IPS-15b (cell line): ENCODE measurements at regions not wholly inside any gene's neighbourhood (a gene's known extent, or its start where the extent isn't known, plus 50 kb on each side); places are given as distances from the start of the nearest gene placed in this dataset.
"Not testable (repeated sequence)": the region's sequence is repeated elsewhere in the genome, so short reads cannot be mapped to it uniquely, and the experiment has no call there.

Experiments used
- H3K27me3 ChIP-seq: one replicate; pipeline ENCODE4 v1.6.1; 2013; ENCODE audit warnings: low read length; ENCODE audit not compliant: control insufficient read depth, insufficient read depth
- H3K36me3 ChIP-seq: one replicate; pipeline ENCODE4 v1.6.1; 2013; ENCODE audit warnings: low read length; ENCODE audit not compliant: control insufficient read depth, insufficient read depth
- H3K4me1 ChIP-seq: one replicate; pipeline ENCODE4 v1.6.1; 2013; ENCODE audit warnings: mild to moderate bottlenecking, low read length; ENCODE audit not compliant: control insufficient read depth, insufficient read depth
- H3K4me3 ChIP-seq: one replicate; pipeline ENCODE4 v1.5.1; 2013; ENCODE audit warnings: low read depth, low read length
- H3K9ac ChIP-seq: one replicate; pipeline ENCODE4 v1.6.1; 2013; ENCODE audit warnings: low read depth, mild to moderate bottlenecking, low read length
- H3K9me3 ChIP-seq: one replicate; pipeline ENCODE4 v1.6.1; 2013; ENCODE audit warnings: mild to moderate bottlenecking, low read length; ENCODE audit not compliant: control insufficient read depth, insufficient read depth

GRCh38 chr6:6942831-6943230 lies 164.9 kb upstream of the RREB1 start:
- H3K27me3 ChIP-seq = no peaks in the 10 kb centered on the region
- no peak overlapping the region for H3K4me3 ChIP-seq
- no peak overlapping the region for H3K9ac ChIP-seq
- peaks cover 2% of the 10 kb centered on the region for H3K4me1 ChIP-seq
- H3K9me3 ChIP-seq = no peaks in the 10 kb centered on the region
- H3K36me3 ChIP-seq = no peaks in the 10 kb centered on the region

DNA sequence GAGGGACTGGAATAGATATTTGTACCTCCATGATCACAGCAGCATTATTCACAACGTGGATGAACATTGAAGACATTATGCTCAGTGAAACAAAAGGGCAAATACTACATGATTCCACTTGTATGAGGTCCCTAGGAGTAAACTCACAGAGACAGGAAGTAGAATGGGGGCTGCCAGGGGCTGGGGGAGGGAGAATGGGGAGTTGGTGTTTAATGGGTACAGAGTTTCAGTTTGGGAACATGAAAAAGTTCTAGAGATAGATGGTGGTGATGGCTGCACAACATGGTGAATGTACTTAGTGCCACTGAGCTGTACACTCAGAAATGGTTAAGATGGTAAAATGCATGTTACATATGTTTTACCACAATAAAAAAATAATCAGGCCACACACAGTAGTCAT lies 164.3 kb upstream of the RREB1 start:
- Histone ChIP-seq H3K4me3 (no peak overlapping the region), H3K27me3 (no peaks in the 10 kb centered on the region), H3K4me1 (peaks cover 2% of the 10 kb centered on the region), H3K9ac (no peak overlapping the region), H3K36me3 (no peaks in the 10 kb centered on the region), H3K9me3 (no peaks in the 10 kb centered on the region)

- no peaks in the 10 kb centered on the region for H3K36me3 ChIP-seq
- no peaks in the 10 kb centered on the region for H3K27me3 ChIP-seq
- peaks cover 2% of the 10 kb centered on the region for H3K4me1 ChIP-seq
- H3K4me3 ChIP-seq = no peak overlapping the region
- no peaks in the 10 kb centered on the region for H3K9me3 ChIP-seq
- H3K9ac ChIP-seq = no peak overlapping the region
These were observed 161.3 kb upstream of the RREB1 start for GRCh38 chr6:6946206-6947155.

DNA sequence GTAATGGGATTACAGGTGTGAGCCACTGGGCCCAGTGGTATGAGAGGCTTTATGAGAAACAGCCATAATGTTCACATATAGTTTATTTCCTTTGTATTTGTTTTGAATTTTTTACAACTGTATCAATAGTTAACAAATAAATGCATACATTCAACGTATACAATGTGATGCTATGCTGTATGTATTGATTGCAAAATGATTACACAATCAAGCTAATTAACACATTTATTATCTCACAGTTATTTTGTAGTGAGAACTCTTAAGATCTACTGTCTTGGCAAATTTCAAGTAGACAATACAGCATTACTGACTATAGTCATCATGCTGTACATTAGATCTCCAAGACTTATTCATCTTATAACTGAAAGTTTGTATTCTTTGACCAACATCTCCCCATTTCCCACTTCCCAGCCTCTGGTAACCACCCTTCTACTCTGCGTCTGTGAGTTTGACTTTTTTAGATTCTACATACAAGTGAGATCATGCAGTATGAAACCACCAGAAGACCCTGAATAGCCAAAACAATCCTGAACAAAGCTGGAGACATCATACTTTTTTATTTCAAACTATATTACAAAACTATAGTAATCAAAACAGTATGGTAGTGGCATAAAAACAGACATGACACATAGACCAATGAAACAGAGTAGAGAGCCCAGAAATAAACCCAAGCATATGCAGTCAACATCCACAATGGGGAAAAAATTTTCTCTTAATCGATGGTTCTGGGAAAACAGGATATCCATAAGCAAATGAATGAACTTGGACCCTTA lies 157.2 kb upstream of the RREB1 start:
- no peaks in the 10 kb centered on the region for H3K36me3 ChIP-seq
- no peak overlapping the region for H3K9ac ChIP-seq
- H3K4me1 ChIP-seq = peaks cover 2% of the 10 kb centered on the region
- H3K9me3 ChIP-seq = no peaks in the 10 kb centered on the region
- no peaks in the 10 kb centered on the region for H3K27me3 ChIP-seq
- H3K4me3 ChIP-seq = no peak overlapping the region

DNA sequence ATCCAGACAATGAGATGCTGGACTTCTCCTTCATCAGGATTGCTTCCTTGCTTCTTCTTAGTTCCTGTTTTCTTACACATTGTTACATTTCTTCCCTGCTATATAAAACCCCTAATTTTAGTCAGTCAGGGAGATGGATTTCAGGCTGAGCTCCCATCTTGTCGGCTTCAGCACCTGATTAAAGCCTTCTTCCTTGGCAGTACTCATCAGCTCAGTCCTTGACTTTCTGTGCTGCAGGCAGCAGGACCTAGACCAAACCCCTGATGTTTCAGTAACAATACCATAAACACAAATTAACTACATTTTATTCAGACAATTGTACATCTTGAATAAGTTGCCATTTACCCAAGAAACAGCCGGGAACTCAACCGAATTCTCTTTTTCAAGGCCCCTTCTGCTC lies 156.4 kb upstream of the RREB1 start:
- peaks cover 1% of the 10 kb centered on the region for H3K4me1 ChIP-seq
- H3K36me3 ChIP-seq = no peaks in the 10 kb centered on the region
- no peak overlapping the region for H3K4me3 ChIP-seq
- H3K9me3 ChIP-seq = no peaks in the 10 kb centered on the region
- H3K9ac ChIP-seq = no peak overlapping the region
- no peaks in the 10 kb centered on the region for H3K27me3 ChIP-seq

DNA sequence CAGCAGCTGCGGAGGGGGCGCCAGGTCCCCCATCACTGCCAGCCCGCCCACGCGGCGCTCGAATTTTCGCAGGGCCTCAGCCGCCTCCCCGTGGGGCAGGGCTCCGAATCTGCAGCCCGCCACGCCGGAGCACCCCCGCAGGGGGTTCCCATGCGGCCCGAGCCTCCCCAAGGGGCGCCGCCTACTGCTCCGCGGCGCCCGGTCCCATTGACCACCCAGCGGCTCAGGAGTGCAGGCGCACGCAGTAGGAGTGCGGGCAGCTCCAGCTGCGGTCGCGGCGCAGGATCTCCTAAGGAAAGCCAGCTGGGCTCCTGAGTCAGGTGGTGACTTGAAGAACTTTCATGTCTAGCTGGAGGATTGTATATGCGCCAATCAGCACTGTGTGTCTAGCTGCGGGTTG lies 155.3 kb upstream of the RREB1 start:
- no peak overlapping the region for H3K4me3 ChIP-seq
- no peaks in the 10 kb centered on the region for H3K4me1 ChIP-seq

DNA sequence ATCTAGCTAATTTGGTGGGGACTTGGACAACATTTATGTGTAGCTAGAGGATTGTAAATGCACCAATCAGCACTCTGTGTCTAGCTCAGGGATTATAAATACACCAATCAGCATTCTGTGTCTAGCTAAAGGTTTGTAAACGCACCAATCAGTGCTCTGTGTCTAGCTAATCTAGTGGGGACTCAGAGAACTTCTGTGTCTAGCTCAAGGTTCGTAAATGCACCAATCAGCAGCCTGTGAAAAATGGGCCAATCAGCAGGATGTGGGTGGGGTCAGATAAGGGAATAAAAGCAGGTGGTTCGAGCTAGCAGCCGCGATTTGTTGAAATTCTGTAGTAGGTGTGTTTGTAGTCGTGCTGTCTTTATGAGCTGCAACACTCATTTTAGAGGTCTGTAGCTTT lies 154.8 kb upstream of the RREB1 start:
- H3K9me3 ChIP-seq, H3K9ac ChIP-seq, H3K4me3 ChIP-seq, H3K36me3 ChIP-seq, H3K27me3 ChIP-seq, H3K4me1 ChIP-seq: not testable (repeated sequence)

More for the DNA sequence above, 155.3 kb upstream of the RREB1 start:
- Histone ChIP-seq H3K36me3 (no peaks in the 10 kb centered on the region), H3K9ac (no peak overlapping the region), H3K9me3 (no peaks in the 10 kb centered on the region), H3K27me3 (no peaks in the 10 kb centered on the region)

DNA sequence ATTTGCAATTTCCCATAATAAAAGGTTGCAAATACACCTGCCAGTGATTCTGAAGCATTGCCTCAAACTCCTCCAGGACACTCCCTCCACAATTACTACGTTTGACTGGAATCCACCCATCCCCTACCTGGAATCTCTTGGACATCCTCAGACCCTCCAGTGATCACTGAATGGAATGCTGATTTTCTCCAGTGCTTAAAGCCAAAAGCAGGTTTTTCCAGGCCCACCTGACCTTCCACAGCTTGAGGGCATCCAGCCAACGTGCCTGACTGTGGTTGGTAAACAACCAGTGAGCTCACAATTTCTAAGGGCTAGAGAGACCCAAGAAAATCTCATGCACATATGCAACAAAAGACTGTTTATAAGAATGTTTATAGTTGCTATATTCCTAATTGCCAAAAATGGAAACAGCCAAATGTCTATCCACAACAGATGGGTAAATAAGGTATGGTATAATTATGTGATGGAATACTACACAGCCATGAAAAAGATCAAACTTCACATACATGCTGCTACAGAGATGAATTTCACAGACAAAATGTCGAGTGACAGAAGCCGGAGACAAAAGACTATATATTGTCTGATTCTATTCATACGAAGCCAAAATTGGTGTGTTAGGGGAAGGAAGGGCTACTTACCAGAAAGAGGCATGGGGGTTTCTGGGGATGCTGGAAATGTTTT lies 147.1 kb upstream of the RREB1 start:
- Histone ChIP-seq H3K27me3 (no peaks in the 10 kb centered on the region), H3K9ac (no peak overlapping the region), H3K36me3 (no peaks in the 10 kb centered on the region), H3K4me3 (no peak overlapping the region), H3K9me3 (no peaks in the 10 kb centered on the region), H3K4me1 (no peaks in the 10 kb centered on the region)

DNA sequence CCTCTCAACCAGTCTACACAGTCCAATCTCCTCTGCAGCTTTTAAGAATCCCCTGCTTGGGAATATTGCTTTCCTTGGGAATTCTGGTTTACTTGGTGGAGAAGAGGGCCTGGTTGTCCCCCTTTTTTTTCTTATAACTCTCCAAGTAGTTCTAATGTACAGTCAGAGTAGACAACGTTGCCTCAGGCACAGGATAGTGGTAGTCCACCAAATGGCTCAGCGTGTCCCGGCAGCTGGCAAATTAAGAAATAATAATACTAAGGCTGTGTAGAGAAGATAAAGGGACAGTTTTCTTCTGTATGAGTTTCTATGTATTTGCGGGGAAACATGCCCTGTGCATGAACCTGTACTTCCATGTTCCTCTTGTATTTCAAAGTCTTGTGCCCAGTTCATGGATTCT lies 145.7 kb upstream of the RREB1 start:
- H3K36me3 ChIP-seq = no peaks in the 10 kb centered on the region
- H3K4me3 ChIP-seq = no peak overlapping the region
- H3K27me3 ChIP-seq = no peaks in the 10 kb centered on the region
- H3K4me1 ChIP-seq = no peaks in the 10 kb centered on the region
- H3K9ac ChIP-seq = no peak overlapping the region
- H3K9me3 ChIP-seq = no peaks in the 10 kb centered on the region

- no peaks in the 10 kb centered on the region for H3K4me1 ChIP-seq
- H3K36me3 ChIP-seq = no peaks in the 10 kb centered on the region
- H3K9me3 ChIP-seq = no peaks in the 10 kb centered on the region
- H3K9ac ChIP-seq = no peak overlapping the region
- H3K27me3 ChIP-seq = no peaks in the 10 kb centered on the region
- H3K4me3 ChIP-seq = no peak overlapping the region
These were observed 145.1 kb upstream of the RREB1 start for GRCh38 chr6:6962699-6963098.

DNA sequence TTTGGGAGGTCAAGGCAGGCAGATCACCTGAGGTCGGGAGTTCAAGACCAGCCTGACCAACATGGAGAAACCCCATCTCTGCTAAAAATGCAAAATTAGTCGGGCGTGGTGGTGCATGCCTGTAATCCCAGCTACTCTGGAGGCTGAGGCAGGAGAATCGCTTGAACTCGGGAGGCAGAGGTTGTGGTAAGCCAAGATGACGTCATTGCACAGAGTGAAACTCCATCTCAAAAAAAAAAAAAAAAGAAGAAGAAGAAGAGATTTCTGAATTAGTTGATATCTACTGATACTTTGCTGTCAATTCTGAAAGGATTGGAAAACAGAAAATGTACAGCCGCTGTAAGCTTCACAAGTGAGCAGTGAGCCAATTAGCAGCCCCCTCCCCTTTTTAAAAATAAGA lies 144.4 kb upstream of the RREB1 start:
- H3K27me3 ChIP-seq, H3K9ac ChIP-seq, H3K9me3 ChIP-seq, H3K4me1 ChIP-seq, H3K36me3 ChIP-seq, H3K4me3 ChIP-seq: not testable (repeated sequence)
